ENCODE measurements at regions not wholly inside any gene's neighbourhood (a gene's known extent, or its start where the extent isn't known, plus 50 kb on each side); places are given as distances from the start of the nearest gene placed in this dataset.

DNA sequence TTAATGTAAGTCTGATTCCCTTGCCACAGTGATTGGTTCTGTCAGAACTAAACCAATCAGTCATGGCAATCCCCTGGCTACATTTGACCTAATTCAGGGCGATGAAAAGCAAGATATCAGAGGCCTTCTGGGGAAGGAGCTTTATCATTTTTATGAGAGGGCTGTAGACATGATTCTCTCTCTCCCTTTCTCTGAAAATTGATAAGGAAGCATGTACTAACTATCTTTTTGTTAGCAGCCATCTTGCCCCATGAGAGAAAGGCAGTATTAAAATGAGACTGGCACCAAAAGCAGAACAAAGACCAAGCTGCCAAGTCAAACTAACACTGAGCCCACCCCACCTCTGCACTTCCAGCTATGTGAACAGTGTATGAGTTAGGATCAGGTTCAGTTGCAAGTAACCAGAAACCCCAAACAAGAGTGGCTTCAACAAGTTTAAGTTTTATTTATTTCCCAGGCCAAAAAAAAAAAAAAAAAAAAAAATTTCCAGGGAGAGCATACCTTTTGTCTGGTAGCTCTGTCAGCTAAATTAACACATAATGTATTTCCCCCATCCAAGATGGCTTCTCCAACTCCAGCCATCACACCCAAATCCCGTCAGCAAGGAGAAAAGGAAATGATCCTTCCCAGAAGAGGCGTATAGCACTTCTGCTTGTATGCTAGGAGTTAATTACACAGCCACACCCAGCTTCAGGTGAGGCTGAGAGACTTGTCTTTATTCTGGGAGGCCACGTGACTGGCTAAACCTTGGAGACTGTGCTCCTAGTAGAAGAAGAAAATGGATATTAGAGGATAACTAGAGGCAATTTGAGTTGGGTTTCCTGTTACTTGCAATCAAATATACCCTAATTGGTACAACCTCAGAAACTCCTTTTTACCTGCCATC lies 105.8 kb upstream of the RALGPS2 start:
- TF ChIP-seq, protein P1, sequence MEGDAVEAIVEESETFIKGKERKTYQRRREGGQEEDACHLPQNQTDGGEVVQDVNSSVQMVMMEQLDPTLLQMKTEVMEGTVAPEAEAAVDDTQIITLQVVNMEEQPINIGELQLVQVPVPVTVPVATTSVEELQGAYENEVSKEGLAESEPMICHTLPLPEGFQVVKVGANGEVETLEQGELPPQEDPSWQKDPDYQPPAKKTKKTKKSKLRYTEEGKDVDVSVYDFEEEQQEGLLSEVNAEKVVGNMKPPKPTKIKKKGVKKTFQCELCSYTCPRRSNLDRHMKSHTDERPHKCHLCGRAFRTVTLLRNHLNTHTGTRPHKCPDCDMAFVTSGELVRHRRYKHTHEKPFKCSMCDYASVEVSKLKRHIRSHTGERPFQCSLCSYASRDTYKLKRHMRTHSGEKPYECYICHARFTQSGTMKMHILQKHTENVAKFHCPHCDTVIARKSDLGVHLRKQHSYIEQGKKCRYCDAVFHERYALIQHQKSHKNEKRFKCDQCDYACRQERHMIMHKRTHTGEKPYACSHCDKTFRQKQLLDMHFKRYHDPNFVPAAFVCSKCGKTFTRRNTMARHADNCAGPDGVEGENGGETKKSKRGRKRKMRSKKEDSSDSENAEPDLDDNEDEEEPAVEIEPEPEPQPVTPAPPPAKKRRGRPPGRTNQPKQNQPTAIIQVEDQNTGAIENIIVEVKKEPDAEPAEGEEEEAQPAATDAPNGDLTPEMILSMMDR (IDR thresholded peaks at IDR 0.05) = no peak
- no peak for TF ChIP-seq POLR2A (IDR thresholded peaks at IDR 0.05)

Data from ovary (tissue), 3 donors.